ENCODE measurements at regions not wholly inside any gene's neighbourhood (a gene's known extent, or its start where the extent isn't known, plus 50 kb on each side); places are given as distances from the start of the nearest gene placed in this dataset.

- Histone ChIP-seq H3K27me3 (ENCODE audit: insufficient read depth) (no peaks in the 10 kb centered on the region), H3K4me3 (no peak overlapping the region), H3K27ac (ENCODE audit: low read depth) (0 out of 2 replicates have a peak overlapping the region, but pooled peaks have one; percentile 74), H3K36me3 (ENCODE audit: insufficient read depth) (0 out of 2 replicates have a peak, but pooled peaks cover 3% of the 10 kb centered on the region), H3K9me2 (ENCODE audit: insufficient read depth) (no peaks in the 10 kb centered on the region), H4K20me1 (replicated peaks; ENCODE audit: insufficient read depth) (peaks cover 20% of the 10 kb centered on the region; the same call in 1 of the 2 replicates), H2AFZ (no peak overlapping the region), H3K79me2 (replicated peaks; ENCODE audit: insufficient read depth) (peaks cover 90% of the 10 kb centered on the region), H3K4me1 (ENCODE audit: insufficient read depth) (peaks cover 37% of the 10 kb centered on the region), H3F3A (replicated peaks; ENCODE audit: low read depth) (no peaks in the 10 kb centered on the region), H3K4me2 (no peak overlapping the region)
- no peak for ATAC-seq
- no peak for DNase-seq (ENCODE audit: low spot score)
- Mint-ChIP-seq H3K27ac (no peak overlapping the region), H3K4me1 (peaks cover 61% of the 10 kb centered on the region), H3K9me3 (peaks cover 10% of the 10 kb centered on the region), H3K4me3 (no peak overlapping the region), H3K36me3 (ENCODE audit: low read depth) (peaks cover 17% of the 10 kb centered on the region), H3K27me3 (ENCODE audit: insufficient read depth, low read depth, poor library complexity) (peaks cover 4% of the 10 kb centered on the region)
- TF ChIP-seq ETS1 (IDR thresholded peaks at IDR 0.05) (no peak), EZH2phosphoT487 (IDR thresholded peaks at IDR 0.05; ENCODE audit: unreplicated experiment) (no peak), POLR2AphosphoS5 (IDR thresholded peaks at IDR 0.05; ENCODE audit: low read depth) (no peak), ZNF114 (CRISPR knock-in tag; IDR thresholded peaks at IDR 0.05) (no peak), STAT1 (IDR thresholded peaks at IDR 0.05; ENCODE audit: unreplicated experiment) (no peak), JUNB (IDR thresholded peaks at IDR 0.05; ENCODE audit: unreplicated experiment) (no peak), ZNF331 (CRISPR knock-in tag; IDR thresholded peaks at IDR 0.05; ENCODE audit: low read depth) (no peak), NANOG (IDR thresholded peaks at IDR 0.05; ENCODE audit: borderline replicate concordance) (no peak), CTCF (conservative IDR thresholded peaks at IDR 0.05; ENCODE audit: low read depth in 2 of 2) (no peak), EZH2 (IDR thresholded peaks at IDR 0.05; ENCODE audit: low read depth, unreplicated experiment) (no peak)
Measured at GRCh38 chr11:71179877-71180605, 72.3 kb downstream of the SHANK2 start.

GRCh38 chr11:71178076-71178475 lies 74.3 kb downstream of the SHANK2 start:
- Mint-ChIP-seq H3K27me3 (ENCODE audit: insufficient read depth, low read depth, poor library complexity) (peaks cover 4% of the 10 kb centered on the region), H3K36me3 (ENCODE audit: low read depth) (peaks cover 18% of the 10 kb centered on the region), H3K4me1 (peaks cover 70% of the 10 kb centered on the region), H3K4me3 (no peak overlapping the region), H3K27ac (no peak overlapping the region), H3K9me3 (peaks cover 10% of the 10 kb centered on the region)
- no peak overlapping the region for H3K27ac ChIP-seq (ENCODE audit: low read depth)
- peaks cover 97% of the 10 kb centered on the region for H3K79me2 ChIP-seq (replicated peaks; ENCODE audit: insufficient read depth)
- no peaks in the 10 kb centered on the region for H3K27me3 ChIP-seq (ENCODE audit: insufficient read depth)
- H3F3A ChIP-seq (replicated peaks; ENCODE audit: low read depth), result no peaks in the 10 kb centered on the region
- H3K9me2 ChIP-seq (ENCODE audit: insufficient read depth), result no peaks in the 10 kb centered on the region
- 0 out of 2 replicates have a peak, but pooled peaks cover 3% of the 10 kb centered on the region for H3K36me3 ChIP-seq (ENCODE audit: insufficient read depth)
- peaks cover 41% of the 10 kb centered on the region for H3K4me1 ChIP-seq (ENCODE audit: insufficient read depth)
- ATAC-seq (no peak), DNase-seq (ENCODE audit: low spot score) (no peak)
- H3K4me2 ChIP-seq, result no peak overlapping the region
- peaks cover 22% of the 10 kb centered on the region; the same call in 1 of the 2 replicates for H4K20me1 ChIP-seq (replicated peaks; ENCODE audit: insufficient read depth)
- no peak overlapping the region for H2AFZ ChIP-seq
- H3K4me3 ChIP-seq, result no peak overlapping the region
- TF ChIP-seq EZH2phosphoT487 (IDR thresholded peaks at IDR 0.05; ENCODE audit: unreplicated experiment), result no peak
- TF ChIP-seq CTCF (conservative IDR thresholded peaks at IDR 0.05; ENCODE audit: low read depth in 2 of 2), result no peak
- no peak for TF ChIP-seq EZH2 (IDR thresholded peaks at IDR 0.05; ENCODE audit: low read depth, unreplicated experiment)
- no peak for TF ChIP-seq JUNB (IDR thresholded peaks at IDR 0.05; ENCODE audit: unreplicated experiment)
- no peak for TF ChIP-seq CREB1 (CRISPR knock-in tag; IDR thresholded peaks at IDR 0.05; ENCODE audit: low read depth)
- no peak for TF ChIP-seq ZNF331 (CRISPR knock-in tag; IDR thresholded peaks at IDR 0.05; ENCODE audit: low read depth)
- no peak for TF ChIP-seq NANOG (IDR thresholded peaks at IDR 0.05; ENCODE audit: borderline replicate concordance)
- no peak for TF ChIP-seq ETS1 (IDR thresholded peaks at IDR 0.05)
- TF ChIP-seq REST (IDR thresholded peaks at IDR 0.05; ENCODE audit: unreplicated experiment), result no peak
- no peak for TF ChIP-seq ZNF114 (CRISPR knock-in tag; IDR thresholded peaks at IDR 0.05)
- TF ChIP-seq STAT1 (IDR thresholded peaks at IDR 0.05; ENCODE audit: unreplicated experiment), result no peak
